HEK293 (cell line): ENCODE measurements at regions not wholly inside any gene's neighbourhood (a gene's known extent, or its start where the extent isn't known, plus 50 kb on each side); places are given as distances from the start of the nearest gene placed in this dataset.

Experiments used
- CTCF ChIA-PET: fragments of 350-600 bp; formaldehyde crosslinking; extraction: SDS; loops from one replicate; lab custom pipeline; 2021; ENCODE audit warnings: antibody characterized with exemption; lab: Yijun Ruan, JAX
- POLR2A ChIA-PET: fragments of 300-600 bp; formaldehyde crosslinking; extraction: SDS; loops from one replicate; lab custom pipeline; 2020; ENCODE audit warnings: antibody characterized with exemption, inconsistent platforms; lab: Yijun Ruan, JAX
- H3K27ac ChIP-seq: fragments of 200-500 bp; sonication (Bioruptor generic); 2 replicates; pipeline ENCODE4 v1.5.1; 2014; ENCODE audit warnings: low read depth, low read length, control low read depth, inconsistent platforms; ENCODE audit errors: extremely low read depth
- H3K36me3 ChIP-seq, 2 experiments: fragments of 200-500 bp in 1 of 2; sonication (Bioruptor generic) in 1 of 2; 1 replicate in 1 of 2; 2 replicates in 1 of 2; pipeline ENCODE4 v1.5.1; 2014 to 2017; ENCODE audit warnings: inconsistent platforms in 2 of 2, low read length in 2 of 2; ENCODE audit not compliant: control insufficient read depth in 2 of 2, insufficient read depth in 1 of 2
- H3K4me1 ChIP-seq: fragments of 200-500 bp; sonication (Bioruptor generic); 2 replicates; pipeline ENCODE4 v1.5.1; 2014; ENCODE audit warnings: mild to moderate bottlenecking, low read length, inconsistent platforms; ENCODE audit not compliant: control insufficient read depth, insufficient read depth
- H3K4me3 ChIP-seq: 2 replicates; pipeline ENCODE4 v1.5.1; 2011; ENCODE audit warnings: low read depth, mild to moderate bottlenecking, control low read depth, low read length, moderate library complexity
- H3K9me3 ChIP-seq: fragments of 200-500 bp; sonication (Bioruptor generic); 2 replicates; pipeline ENCODE4 v1.5.1; 2014; ENCODE audit warnings: low read depth, low read length, inconsistent platforms; ENCODE audit not compliant: control insufficient read depth, insufficient read depth
- IKZF3 ChIP-seq: fragments of 450-650 bp; IDR thresholded peaks from 2 replicates; pipeline ENCODE4 v1.5.0; 2018; ENCODE audit warnings: missing biosample characterization, mild to moderate bottlenecking, missing genetic modification characterization, moderate library complexity
- PRDM1 ChIP-seq: fragments of 450-650 bp; formaldehyde crosslinking; IDR thresholded peaks from 2 replicates; pipeline ENCODE4; 2016; ENCODE audit warnings: missing biosample characterization, missing genetic modification characterization
- SALL2 ChIP-seq: fragments of 450-650 bp; formaldehyde crosslinking; IDR thresholded peaks from 2 replicates; pipeline ENCODE4 v1.5.0; 2017; ENCODE audit warnings: missing biosample characterization, mild to moderate bottlenecking, missing genetic modification characterization, borderline replicate concordance
- ZBTB1 ChIP-seq: fragments of 450-650 bp; formaldehyde crosslinking; IDR thresholded peaks from 2 replicates; pipeline ENCODE4 v1.5.1; 2016; ENCODE audit warnings: missing biosample characterization, missing genetic modification characterization
- ZBTB20 ChIP-seq: fragments of 450-650 bp; formaldehyde crosslinking; IDR thresholded peaks from 2 replicates; pipeline ENCODE4 v1.5.1; 2016; ENCODE audit warnings: missing biosample characterization, missing genetic modification characterization
- ZBTB21 ChIP-seq: fragments of 450-650 bp; formaldehyde crosslinking; IDR thresholded peaks from 2 replicates; pipeline ENCODE4 v1.5.1; 2017; ENCODE audit warnings: missing biosample characterization, missing genetic modification characterization
- ZNF133 ChIP-seq: fragments of 450-650 bp; formaldehyde crosslinking; IDR thresholded peaks from 2 replicates; pipeline ENCODE4 v1.5.1; 2016; ENCODE audit warnings: missing biosample characterization, missing genetic modification characterization
- ZNF146 ChIP-seq: fragments of 450-650 bp; formaldehyde crosslinking; IDR thresholded peaks from 2 replicates; pipeline ENCODE4 v1.5.1; 2016; ENCODE audit warnings: missing biosample characterization, missing genetic modification characterization
- ZNF324 ChIP-seq: fragments of 450-650 bp; formaldehyde crosslinking; IDR thresholded peaks from 2 replicates; pipeline ENCODE4 v1.5.1; 2016; ENCODE audit warnings: missing biosample characterization, missing genetic modification characterization
- ZNF350 ChIP-seq: fragments of 450-650 bp; formaldehyde crosslinking; IDR thresholded peaks from 2 replicates; pipeline ENCODE4 v1.5.0; 2017; ENCODE audit warnings: missing biosample characterization, mild to moderate bottlenecking, missing genetic modification characterization
- ZNF623 ChIP-seq: fragments of 450-650 bp; formaldehyde crosslinking; IDR thresholded peaks from 2 replicates; pipeline ENCODE4 v1.5.1; 2016; ENCODE audit warnings: missing biosample characterization, missing genetic modification characterization
- ZSCAN16 ChIP-seq: fragments of 450-650 bp; formaldehyde crosslinking; IDR thresholded peaks from 2 replicates; pipeline ENCODE4 v1.5.1; 2016; ENCODE audit warnings: missing biosample characterization, missing genetic modification characterization
- TF ChIP-seq, protein P1 (sequence below): fragments of 450-650 bp; formaldehyde crosslinking; IDR thresholded peaks from 2 replicates; pipeline ENCODE4 v1.5.1; 2016; ENCODE audit warnings: missing biosample characterization, missing genetic modification characterization
- TF ChIP-seq, protein P2 (sequence below): fragments of 450-650 bp; formaldehyde crosslinking; conservative IDR thresholded peaks from 2 replicates; pipeline ENCODE4 v1.5.1; 2016; ENCODE audit warnings: low read depth, missing biosample characterization, missing genetic modification characterization
- TF ChIP-seq, protein P3 (sequence below): fragments of 450-650 bp; formaldehyde crosslinking; optimal IDR thresholded peaks from 2 replicates; pipeline ENCODE3; 2016; ENCODE audit warnings: missing biosample characterization, mild to moderate bottlenecking, missing genetic modification characterization
- TF ChIP-seq, protein P4 (sequence below): fragments of 450-650 bp; formaldehyde crosslinking; IDR thresholded peaks from 2 replicates; pipeline ENCODE4 v1.5.1; 2017; ENCODE audit warnings: missing biosample characterization, missing genetic modification characterization
- TF ChIP-seq, protein P5 (sequence below): fragments of 450-650 bp; formaldehyde crosslinking; IDR thresholded peaks from 2 replicates; pipeline ENCODE4 v1.5.0; 2017; ENCODE audit warnings: missing biosample characterization, missing genetic modification characterization, borderline replicate concordance
- TF ChIP-seq, protein P6 (sequence below): fragments of 450-650 bp; formaldehyde crosslinking; IDR thresholded peaks from 2 replicates; pipeline ENCODE4 v1.5.1; 2016; ENCODE audit warnings: missing biosample characterization, missing genetic modification characterization

DNA sequence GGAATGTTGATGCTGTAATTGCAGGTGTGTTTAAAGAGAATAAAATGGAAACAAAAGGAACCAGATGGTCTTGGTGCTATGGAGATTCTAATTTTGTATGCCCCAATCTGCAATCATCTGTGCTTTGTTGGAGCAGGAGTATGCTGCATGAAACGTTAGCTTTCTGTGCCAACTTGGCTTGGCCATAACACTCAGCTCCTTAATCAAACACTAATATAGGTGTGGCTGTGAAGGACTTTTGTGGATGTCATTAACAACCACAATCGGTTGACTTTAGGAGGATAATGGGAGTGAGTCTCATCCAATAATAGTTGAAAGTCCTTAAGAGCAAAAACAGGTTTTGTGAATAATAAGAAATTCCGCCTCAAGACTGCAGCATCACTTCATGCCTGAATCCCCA is 399.2 kb downstream of the NLGN4X start:
- TF ChIP-seq, protein P1, sequence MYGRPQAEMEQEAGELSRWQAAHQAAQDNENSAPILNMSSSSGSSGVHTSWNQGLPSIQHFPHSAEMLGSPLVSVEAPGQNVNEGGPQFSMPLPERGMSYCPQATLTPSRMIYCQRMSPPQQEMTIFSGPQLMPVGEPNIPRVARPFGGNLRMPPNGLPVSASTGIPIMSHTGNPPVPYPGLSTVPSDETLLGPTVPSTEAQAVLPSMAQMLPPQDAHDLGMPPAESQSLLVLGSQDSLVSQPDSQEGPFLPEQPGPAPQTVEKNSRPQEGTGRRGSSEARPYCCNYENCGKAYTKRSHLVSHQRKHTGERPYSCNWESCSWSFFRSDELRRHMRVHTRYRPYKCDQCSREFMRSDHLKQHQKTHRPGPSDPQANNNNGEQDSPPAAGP (tag by site-specific recombination), result no peak
- TF ChIP-seq ZNF324 (tag by site-specific recombination) (no peak), ZNF350 (tag by site-specific recombination) (no peak), PRDM1 (no peak), ZNF146 (tag by site-specific recombination) (no peak), ZBTB21 (tag by site-specific recombination) (no peak), ZBTB20 (tag by site-specific recombination) (no peak), ZNF133 (tag by site-specific recombination) (no peak), SALL2 (tag by site-specific recombination) (no peak), ZBTB1 (no peak), IKZF3 (no peak), ZSCAN16 (tag by site-specific recombination) (no peak), ZNF623 (tag by site-specific recombination) (no peak)
- TF ChIP-seq, protein P2, sequence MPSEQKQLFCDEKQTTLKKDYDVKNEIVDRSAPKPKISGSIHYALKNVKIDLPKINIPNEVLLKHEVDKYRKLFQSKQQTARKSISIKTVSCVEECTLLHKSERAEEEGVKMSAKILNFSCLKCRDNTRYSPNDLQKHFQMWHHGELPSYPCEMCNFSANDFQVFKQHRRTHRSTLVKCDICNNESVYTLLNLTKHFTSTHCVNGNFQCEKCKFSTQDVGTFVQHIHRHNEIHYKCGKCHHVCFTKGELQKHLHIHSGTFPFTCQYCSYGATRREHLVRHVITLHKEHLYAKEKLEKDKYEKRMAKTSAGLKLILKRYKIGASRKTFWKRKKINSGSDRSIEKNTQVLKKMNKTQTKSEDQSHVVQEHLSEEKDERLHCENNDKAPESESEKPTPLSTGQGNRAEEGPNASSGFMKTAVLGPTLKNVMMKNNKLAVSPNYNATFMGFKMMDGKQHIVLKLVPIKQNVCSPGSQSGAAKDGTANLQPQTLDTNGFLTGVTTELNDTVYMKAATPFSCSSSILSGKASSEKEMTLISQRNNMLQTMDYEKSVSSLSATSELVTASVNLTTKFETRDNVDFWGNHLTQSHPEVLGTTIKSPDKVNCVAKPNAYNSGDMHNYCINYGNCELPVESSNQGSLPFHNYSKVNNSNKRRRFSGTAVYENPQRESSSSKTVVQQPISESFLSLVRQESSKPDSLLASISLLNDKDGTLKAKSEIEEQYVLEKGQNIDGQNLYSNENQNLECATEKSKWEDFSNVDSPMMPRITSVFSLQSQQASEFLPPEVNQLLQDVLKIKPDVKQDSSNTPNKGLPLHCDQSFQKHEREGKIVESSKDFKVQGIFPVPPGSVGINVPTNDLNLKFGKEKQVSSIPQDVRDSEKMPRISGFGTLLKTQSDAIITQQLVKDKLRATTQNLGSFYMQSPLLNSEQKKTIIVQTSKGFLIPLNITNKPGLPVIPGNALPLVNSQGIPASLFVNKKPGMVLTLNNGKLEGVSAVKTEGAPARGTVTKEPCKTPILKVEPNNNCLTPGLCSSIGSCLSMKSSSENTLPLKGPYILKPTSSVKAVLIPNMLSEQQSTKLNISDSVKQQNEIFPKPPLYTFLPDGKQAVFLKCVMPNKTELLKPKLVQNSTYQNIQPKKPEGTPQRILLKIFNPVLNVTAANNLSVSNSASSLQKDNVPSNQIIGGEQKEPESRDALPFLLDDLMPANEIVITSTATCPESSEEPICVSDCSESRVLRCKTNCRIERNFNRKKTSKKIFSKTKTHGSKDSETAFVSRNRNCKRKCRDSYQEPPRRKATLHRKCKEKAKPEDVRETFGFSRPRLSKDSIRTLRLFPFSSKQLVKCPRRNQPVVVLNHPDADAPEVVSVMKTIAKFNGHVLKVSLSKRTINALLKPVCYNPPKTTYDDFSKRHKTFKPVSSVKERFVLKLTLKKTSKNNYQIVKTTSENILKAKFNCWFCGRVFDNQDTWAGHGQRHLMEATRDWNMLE (tag by site-specific recombination), result no peak
- TF ChIP-seq, protein P3, sequence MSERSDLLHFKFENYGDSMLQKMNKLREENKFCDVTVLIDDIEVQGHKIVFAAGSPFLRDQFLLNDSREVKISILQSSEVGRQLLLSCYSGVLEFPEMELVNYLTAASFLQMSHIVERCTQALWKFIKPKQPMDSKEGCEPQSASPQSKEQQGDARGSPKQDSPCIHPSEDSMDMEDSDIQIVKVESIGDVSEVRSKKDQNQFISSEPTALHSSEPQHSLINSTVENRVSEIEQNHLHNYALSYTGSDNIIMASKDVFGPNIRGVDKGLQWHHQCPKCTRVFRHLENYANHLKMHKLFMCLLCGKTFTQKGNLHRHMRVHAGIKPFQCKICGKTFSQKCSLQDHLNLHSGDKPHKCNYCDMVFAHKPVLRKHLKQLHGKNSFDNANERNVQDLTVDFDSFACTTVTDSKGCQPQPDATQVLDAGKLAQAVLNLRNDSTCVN, result no peak
- TF ChIP-seq, protein P4, sequence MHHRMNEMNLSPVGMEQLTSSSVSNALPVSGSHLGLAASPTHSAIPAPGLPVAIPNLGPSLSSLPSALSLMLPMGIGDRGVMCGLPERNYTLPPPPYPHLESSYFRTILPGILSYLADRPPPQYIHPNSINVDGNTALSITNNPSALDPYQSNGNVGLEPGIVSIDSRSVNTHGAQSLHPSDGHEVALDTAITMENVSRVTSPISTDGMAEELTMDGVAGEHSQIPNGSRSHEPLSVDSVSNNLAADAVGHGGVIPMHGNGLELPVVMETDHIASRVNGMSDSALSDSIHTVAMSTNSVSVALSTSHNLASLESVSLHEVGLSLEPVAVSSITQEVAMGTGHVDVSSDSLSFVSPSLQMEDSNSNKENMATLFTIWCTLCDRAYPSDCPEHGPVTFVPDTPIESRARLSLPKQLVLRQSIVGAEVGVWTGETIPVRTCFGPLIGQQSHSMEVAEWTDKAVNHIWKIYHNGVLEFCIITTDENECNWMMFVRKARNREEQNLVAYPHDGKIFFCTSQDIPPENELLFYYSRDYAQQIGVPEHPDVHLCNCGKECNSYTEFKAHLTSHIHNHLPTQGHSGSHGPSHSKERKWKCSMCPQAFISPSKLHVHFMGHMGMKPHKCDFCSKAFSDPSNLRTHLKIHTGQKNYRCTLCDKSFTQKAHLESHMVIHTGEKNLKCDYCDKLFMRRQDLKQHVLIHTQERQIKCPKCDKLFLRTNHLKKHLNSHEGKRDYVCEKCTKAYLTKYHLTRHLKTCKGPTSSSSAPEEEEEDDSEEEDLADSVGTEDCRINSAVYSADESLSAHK (tag by site-specific recombination), result no peak
- TF ChIP-seq, protein P5, sequence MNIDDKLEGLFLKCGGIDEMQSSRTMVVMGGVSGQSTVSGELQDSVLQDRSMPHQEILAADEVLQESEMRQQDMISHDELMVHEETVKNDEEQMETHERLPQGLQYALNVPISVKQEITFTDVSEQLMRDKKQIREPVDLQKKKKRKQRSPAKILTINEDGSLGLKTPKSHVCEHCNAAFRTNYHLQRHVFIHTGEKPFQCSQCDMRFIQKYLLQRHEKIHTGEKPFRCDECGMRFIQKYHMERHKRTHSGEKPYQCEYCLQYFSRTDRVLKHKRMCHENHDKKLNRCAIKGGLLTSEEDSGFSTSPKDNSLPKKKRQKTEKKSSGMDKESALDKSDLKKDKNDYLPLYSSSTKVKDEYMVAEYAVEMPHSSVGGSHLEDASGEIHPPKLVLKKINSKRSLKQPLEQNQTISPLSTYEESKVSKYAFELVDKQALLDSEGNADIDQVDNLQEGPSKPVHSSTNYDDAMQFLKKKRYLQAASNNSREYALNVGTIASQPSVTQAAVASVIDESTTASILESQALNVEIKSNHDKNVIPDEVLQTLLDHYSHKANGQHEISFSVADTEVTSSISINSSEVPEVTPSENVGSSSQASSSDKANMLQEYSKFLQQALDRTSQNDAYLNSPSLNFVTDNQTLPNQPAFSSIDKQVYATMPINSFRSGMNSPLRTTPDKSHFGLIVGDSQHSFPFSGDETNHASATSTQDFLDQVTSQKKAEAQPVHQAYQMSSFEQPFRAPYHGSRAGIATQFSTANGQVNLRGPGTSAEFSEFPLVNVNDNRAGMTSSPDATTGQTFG (tag by site-specific recombination), result no peak
- TF ChIP-seq, protein P6, sequence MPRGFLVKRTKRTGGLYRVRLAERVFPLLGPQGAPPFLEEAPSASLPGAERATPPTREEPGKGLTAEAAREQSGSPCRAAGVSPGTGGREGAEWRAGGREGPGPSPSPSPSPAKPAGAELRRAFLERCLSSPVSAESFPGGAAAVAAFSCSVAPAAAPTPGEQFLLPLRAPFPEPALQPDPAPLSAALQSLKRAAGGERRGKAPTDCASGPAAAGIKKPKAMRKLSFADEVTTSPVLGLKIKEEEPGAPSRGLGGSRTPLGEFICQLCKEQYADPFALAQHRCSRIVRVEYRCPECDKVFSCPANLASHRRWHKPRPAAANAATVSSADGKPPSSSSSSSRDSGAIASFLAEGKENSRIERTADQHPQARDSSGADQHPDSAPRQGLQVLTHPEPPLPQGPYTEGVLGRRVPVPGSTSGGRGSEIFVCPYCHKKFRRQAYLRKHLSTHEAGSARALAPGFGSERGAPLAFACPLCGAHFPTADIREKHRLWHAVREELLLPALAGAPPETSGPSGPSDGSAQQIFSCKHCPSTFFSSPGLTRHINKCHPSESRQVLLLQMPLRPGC (tag by site-specific recombination), result no peak
- ChIA-PET POLR2A (no interaction called here), CTCF (no interaction called here)
- Histone ChIP-seq H3K4me1 (no peaks in the 10 kb centered on the region), H3K9me3 (no peaks in the 10 kb centered on the region), H3K27ac (no peak overlapping the region), H3K36me3 (no peaks in the 10 kb centered on the region), H3K4me3 (no peak overlapping the region)
